Testis (tissue), 2 donors: ENCODE measurements at regions not wholly inside any gene's neighbourhood (a gene's known extent, or its start where the extent isn't known, plus 50 kb on each side); places are given as distances from the start of the nearest gene placed in this dataset.

Experiments used
- POLR2A ChIP-seq: fragments of 450-650 bp; IDR thresholded peaks from one replicate; pipeline ENCODE4 v1.6.1; 2017; ENCODE audit warnings: antibody characterized with exemption, mild to moderate bottlenecking, moderate library complexity
- TF ChIP-seq, protein P1 (sequence below), 3 experiments: fragments of 450-650 bp in 2 of 3; fragments of 200-600 bp in 1 of 3; sonication (generic) in 1 of 3; IDR thresholded peaks; one replicate each; pipeline ENCODE4 v1.5.1; 2016 to 2019; ENCODE audit warnings: antibody characterized with exemption in 3 of 3, mild to moderate bottlenecking in 2 of 3, moderate library complexity in 1 of 3

DNA sequence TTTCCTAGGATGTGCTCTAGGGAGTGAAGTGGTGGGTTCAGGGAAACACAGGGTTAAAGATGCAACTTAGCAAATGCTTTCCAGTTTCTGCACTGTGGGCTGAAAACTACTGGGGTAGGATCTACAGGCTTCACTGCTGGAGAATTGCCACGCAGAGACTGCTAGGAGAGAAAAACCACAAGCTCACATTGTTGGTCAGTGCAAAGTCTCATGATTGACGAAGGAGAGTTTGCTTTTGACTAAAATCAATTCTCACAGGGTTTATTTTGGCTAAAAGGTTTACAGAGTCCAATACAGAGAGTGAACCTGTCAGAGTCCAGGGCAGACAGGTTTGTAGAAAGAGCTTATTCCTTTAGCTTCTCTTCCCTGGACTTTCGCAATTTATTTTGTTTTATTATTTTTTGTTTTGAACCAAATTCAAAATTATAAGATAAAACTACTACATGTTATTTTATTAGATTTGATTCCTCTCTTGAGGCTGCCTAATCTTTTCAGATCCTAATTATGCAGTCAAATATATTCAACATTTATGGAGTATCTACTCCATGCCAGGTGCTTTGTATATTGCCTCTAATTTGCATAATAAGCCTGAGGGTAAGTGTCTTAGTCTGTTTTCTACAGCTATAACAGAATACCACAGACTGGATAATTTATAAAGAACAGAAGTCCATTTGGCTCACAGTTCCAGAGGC, 64.7 kb downstream of the MTNR1B start:
- TF ChIP-seq, protein P1, sequence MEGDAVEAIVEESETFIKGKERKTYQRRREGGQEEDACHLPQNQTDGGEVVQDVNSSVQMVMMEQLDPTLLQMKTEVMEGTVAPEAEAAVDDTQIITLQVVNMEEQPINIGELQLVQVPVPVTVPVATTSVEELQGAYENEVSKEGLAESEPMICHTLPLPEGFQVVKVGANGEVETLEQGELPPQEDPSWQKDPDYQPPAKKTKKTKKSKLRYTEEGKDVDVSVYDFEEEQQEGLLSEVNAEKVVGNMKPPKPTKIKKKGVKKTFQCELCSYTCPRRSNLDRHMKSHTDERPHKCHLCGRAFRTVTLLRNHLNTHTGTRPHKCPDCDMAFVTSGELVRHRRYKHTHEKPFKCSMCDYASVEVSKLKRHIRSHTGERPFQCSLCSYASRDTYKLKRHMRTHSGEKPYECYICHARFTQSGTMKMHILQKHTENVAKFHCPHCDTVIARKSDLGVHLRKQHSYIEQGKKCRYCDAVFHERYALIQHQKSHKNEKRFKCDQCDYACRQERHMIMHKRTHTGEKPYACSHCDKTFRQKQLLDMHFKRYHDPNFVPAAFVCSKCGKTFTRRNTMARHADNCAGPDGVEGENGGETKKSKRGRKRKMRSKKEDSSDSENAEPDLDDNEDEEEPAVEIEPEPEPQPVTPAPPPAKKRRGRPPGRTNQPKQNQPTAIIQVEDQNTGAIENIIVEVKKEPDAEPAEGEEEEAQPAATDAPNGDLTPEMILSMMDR (IDR thresholded peaks at IDR 0.05), result no peak
- no peak for TF ChIP-seq POLR2A
